Type B pancreatic cell (in vitro differentiated cells): ENCODE measurements at regions not wholly inside any gene's neighbourhood (a gene's known extent, or its start where the extent isn't known, plus 50 kb on each side); places are given as distances from the start of the nearest gene placed in this dataset.

Experiments used
- DNase-seq: peaks from one replicate; pipeline ENCODE4 v3.0.0; 2021; ENCODE audit warnings: mixed read lengths; ENCODE audit not compliant: unreplicated experiment; ENCODE audit errors: extremely low spot score
- H3K27ac Mint-ChIP-seq: 2 replicates; pipeline ENCODE4 v1.8.0; 2021; ENCODE audit warnings: mild to moderate bottlenecking, mixed read lengths
- H3K27me3 Mint-ChIP-seq: 2 replicates; pipeline ENCODE4 v1.8.0; 2021; ENCODE audit warnings: mixed read lengths
- H3K36me3 Mint-ChIP-seq: 2 replicates; pipeline ENCODE4 v1.8.0; 2021; ENCODE audit warnings: mixed read lengths
- H3K4me1 Mint-ChIP-seq: one replicate; pipeline ENCODE4 v1.8.0; 2021; ENCODE audit warnings: mixed read lengths; ENCODE audit not compliant: unreplicated experiment
- H3K4me3 Mint-ChIP-seq: 2 replicates; pipeline ENCODE4 v1.8.0; 2021; ENCODE audit warnings: mild to moderate bottlenecking, mixed read lengths
- H3K9me3 Mint-ChIP-seq: 2 replicates; pipeline ENCODE4 v1.8.0; 2021; ENCODE audit warnings: mixed read lengths
- CTCF ChIP-seq: fragments of 200-600 bp; sonication (generic); conservative IDR thresholded peaks from 2 replicates; pipeline ENCODE4 v1.5.0; 2021; ENCODE audit warnings: antibody characterized with exemption, mild to moderate bottlenecking

- Mint-ChIP-seq H3K4me1 (peaks cover 4% of the 10 kb centered on the region), H3K27ac (no peak overlapping the region), H3K36me3 (no peaks in the 10 kb centered on the region), H3K9me3 (peaks cover 11% of the 10 kb centered on the region), H3K4me3 (no peak overlapping the region), H3K27me3 (no peaks in the 10 kb centered on the region)
- no peak for DNase-seq
- TF ChIP-seq CTCF: no peak
Measured at GRCh38 chr2:149814049-149814448, 226.5 kb upstream of the MMADHC start.

GRCh38 chr2:149808556-149808955 lies 221.0 kb upstream of the MMADHC start:
- H3K4me1 Mint-ChIP-seq: peaks cover 5% of the 10 kb centered on the region
- no peak overlapping the region for H3K4me3 Mint-ChIP-seq
- TF ChIP-seq CTCF: no peak
- H3K27me3 Mint-ChIP-seq: no peaks in the 10 kb centered on the region
- DNase-seq: no peak
- H3K9me3 Mint-ChIP-seq: peaks cover 10% of the 10 kb centered on the region
- no peaks in the 10 kb centered on the region for H3K36me3 Mint-ChIP-seq
- H3K27ac Mint-ChIP-seq: no peak overlapping the region

- H3K9me3 Mint-ChIP-seq: peaks cover under 1% of the 10 kb centered on the region
- DNase-seq: no peak
- no peaks in the 10 kb centered on the region for H3K27me3 Mint-ChIP-seq
- no peaks in the 10 kb centered on the region for H3K36me3 Mint-ChIP-seq
- H3K4me1 Mint-ChIP-seq: peaks cover 5% of the 10 kb centered on the region
- H3K27ac Mint-ChIP-seq: no peak overlapping the region
- TF ChIP-seq CTCF: no peak
- H3K4me3 Mint-ChIP-seq: no peak overlapping the region
Measured at GRCh38 chr2:149806651-149807050, 219.1 kb upstream of the MMADHC start.

- no peak overlapping the region for H3K27ac Mint-ChIP-seq
- no peak for DNase-seq
- H3K4me3 Mint-ChIP-seq: no peak overlapping the region
Measured at GRCh38 chr2:149800624-149801542, 213.3 kb upstream of the MMADHC start.

GRCh38 chr2:149799013-149799705 lies 211.6 kb upstream of the MMADHC start:
- Mint-ChIP-seq H3K4me1 (peaks cover 15% of the 10 kb centered on the region), H3K4me3 (no peak overlapping the region), H3K27me3 (no peaks in the 10 kb centered on the region), H3K9me3 (no peaks in the 10 kb centered on the region), H3K36me3 (no peaks in the 10 kb centered on the region), H3K27ac (no peak overlapping the region)
- TF ChIP-seq CTCF: peak; percentile 40
- DNase-seq: no peak

More at GRCh38 chr2:149800624-149801542, 213.3 kb upstream of the MMADHC start:
- TF ChIP-seq CTCF: no peak
- Mint-ChIP-seq H3K4me1 (peaks cover 19% of the 10 kb centered on the region), H3K9me3 (no peaks in the 10 kb centered on the region), H3K36me3 (no peaks in the 10 kb centered on the region), H3K27me3 (no peaks in the 10 kb centered on the region)
